Suppressor macrophage treated with lipopolysaccharide for 4 hours (primary cell): ENCODE measurements at regions not wholly inside any gene's neighbourhood (a gene's known extent, or its start where the extent isn't known, plus 50 kb on each side); places are given as distances from the start of the nearest gene placed in this dataset.

ENCODE experiments used
- DNase-seq: peaks from one replicate; pipeline ENCODE4 v3.0.0-alpha.2; 2020

GRCh38 chr5:166507810-166508425 lies 1783.5 kb upstream of the WWC1 start:
- no peak for DNase-seq

- no peak for DNase-seq
Measured at GRCh38 chr5:166509085-166509484, 1782.4 kb upstream of the WWC1 start.

GRCh38 chr5:166517976-166518375 lies 1773.5 kb upstream of the WWC1 start:
- no peak for DNase-seq

GRCh38 chr5:166523206-166523605 lies 1768.2 kb upstream of the WWC1 start:
- no peak for DNase-seq

GRCh38 chr5:166529200-166529599 lies 1762.2 kb upstream of the WWC1 start:
- no peak for DNase-seq

GRCh38 chr5:166532456-166533220 lies 1758.8 kb upstream of the WWC1 start:
- DNase-seq = no peak

- DNase-seq = no peak
Measured at GRCh38 chr5:166535641-166536040, 1755.8 kb upstream of the WWC1 start.

GRCh38 chr5:166540156-166540555 lies 1751.3 kb upstream of the WWC1 start:
- DNase-seq = no peak

GRCh38 chr5:166551384-166551783 lies 1740.1 kb upstream of the WWC1 start:
- DNase-seq = no peak

GRCh38 chr5:166553778-166554177 lies 1737.7 kb upstream of the WWC1 start:
- DNase-seq = no peak

GRCh38 chr5:166561759-166562158 lies 1729.7 kb upstream of the WWC1 start:
- no peak for DNase-seq

GRCh38 chr5:166562246-166562645 lies 1729.2 kb upstream of the WWC1 start:
- no peak for DNase-seq

- no peak for DNase-seq
Measured at GRCh38 chr5:166566725-166567124, 1724.7 kb upstream of the WWC1 start.

GRCh38 chr5:166570865-166571264 lies 1720.6 kb upstream of the WWC1 start:
- no peak for DNase-seq

GRCh38 chr5:166571668-166572067 lies 1719.8 kb upstream of the WWC1 start:
- no peak for DNase-seq

GRCh38 chr5:166576323-166576722 lies 1715.1 kb upstream of the WWC1 start:
- DNase-seq = no peak

- no peak for DNase-seq
Measured at GRCh38 chr5:166581826-166582225, 1709.6 kb upstream of the WWC1 start.

- no peak for DNase-seq
Measured at GRCh38 chr5:166582416-166582815, 1709.0 kb upstream of the WWC1 start.

- DNase-seq = no peak
Measured at GRCh38 chr5:166594567-166594966, 1696.9 kb upstream of the WWC1 start.

GRCh38 chr5:166595274-166595951 lies 1696.0 kb upstream of the WWC1 start:
- DNase-seq = no peak

GRCh38 chr5:166596043-166596442 lies 1695.4 kb upstream of the WWC1 start:
- no peak for DNase-seq

GRCh38 chr5:166602271-166602670 lies 1689.2 kb upstream of the WWC1 start:
- no peak for DNase-seq

- DNase-seq = no peak
Measured at GRCh38 chr5:166617507-166617906, 1673.9 kb upstream of the WWC1 start.

- DNase-seq = no peak
Measured at GRCh38 chr5:166618526-166618925, 1672.9 kb upstream of the WWC1 start.
